GM12874 (cell line): ENCODE measurements at regions not wholly inside any gene's neighbourhood (a gene's known extent, or its start where the extent isn't known, plus 50 kb on each side); places are given as distances from the start of the nearest gene placed in this dataset.

Source experiments
- TF ChIP-seq, protein P1 (sequence below): IDR thresholded peaks from 2 replicates; pipeline ENCODE4 v1.5.1; 2011; ENCODE audit warnings: low read depth, mild to moderate bottlenecking, control low read depth, low read length, moderate library complexity; ENCODE audit not compliant: insufficient read depth

DNA sequence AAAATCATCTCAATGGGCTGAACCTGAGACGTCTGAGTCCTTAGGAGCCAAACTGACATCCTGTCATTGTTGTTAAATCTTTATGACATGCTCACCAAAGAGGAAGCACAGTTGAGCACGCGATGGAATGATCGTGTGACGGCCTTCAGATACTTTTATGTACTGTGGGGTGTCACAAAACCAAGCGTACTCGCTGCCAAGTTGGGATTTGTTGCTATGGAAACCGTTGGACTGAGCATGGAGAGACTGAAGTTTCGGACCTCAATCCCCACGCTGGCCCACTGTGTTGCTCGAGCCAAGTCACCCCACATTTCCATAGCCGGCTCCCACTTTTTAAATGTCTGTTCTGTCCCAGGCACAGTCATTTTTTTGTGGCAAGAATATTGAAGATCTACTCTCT, 222.8 kb upstream of the SDK2 start:
- TF ChIP-seq, protein P1, sequence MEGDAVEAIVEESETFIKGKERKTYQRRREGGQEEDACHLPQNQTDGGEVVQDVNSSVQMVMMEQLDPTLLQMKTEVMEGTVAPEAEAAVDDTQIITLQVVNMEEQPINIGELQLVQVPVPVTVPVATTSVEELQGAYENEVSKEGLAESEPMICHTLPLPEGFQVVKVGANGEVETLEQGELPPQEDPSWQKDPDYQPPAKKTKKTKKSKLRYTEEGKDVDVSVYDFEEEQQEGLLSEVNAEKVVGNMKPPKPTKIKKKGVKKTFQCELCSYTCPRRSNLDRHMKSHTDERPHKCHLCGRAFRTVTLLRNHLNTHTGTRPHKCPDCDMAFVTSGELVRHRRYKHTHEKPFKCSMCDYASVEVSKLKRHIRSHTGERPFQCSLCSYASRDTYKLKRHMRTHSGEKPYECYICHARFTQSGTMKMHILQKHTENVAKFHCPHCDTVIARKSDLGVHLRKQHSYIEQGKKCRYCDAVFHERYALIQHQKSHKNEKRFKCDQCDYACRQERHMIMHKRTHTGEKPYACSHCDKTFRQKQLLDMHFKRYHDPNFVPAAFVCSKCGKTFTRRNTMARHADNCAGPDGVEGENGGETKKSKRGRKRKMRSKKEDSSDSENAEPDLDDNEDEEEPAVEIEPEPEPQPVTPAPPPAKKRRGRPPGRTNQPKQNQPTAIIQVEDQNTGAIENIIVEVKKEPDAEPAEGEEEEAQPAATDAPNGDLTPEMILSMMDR = no peak

DNA sequence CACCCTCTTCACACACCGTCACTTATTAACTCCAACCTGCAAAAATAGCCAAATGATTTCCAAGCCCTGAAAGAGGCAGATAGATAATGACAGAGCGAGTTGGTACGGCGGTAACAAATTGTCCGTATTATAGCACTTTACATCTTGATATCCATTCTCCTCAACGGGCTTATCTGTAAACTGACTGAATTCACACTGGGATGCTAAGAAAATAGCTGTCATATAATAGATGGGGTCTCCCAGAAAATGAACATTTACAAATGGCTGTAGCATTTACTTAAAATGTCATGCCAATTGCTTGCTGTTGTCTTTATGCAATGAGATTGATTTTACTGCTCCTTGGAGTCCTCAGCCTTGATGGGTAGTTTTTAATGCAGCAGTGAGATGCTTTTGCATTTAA, 225.8 kb upstream of the SDK2 start:
- TF ChIP-seq, protein P1 = no peak

DNA sequence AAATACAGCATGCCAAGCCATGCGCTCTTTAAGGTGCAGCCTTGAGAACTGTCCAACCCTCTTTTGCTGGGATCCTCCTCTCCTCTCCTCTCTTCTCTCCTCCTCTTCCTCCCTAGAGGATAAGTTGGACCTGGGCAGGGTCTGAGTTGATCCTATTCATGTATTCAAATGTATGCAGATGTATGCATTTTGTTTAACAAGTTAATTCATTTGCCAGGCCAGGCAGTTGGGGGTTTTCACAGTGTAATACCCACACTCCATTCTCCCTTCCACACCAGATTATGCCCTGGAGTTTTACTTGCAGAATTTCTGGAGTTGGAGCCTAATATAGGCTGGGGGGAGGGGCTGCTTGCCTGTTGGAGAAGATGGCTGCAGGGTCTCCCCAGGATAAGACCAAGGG, 226.2 kb upstream of the SDK2 start:
- TF ChIP-seq, protein P1 = no peak

DNA sequence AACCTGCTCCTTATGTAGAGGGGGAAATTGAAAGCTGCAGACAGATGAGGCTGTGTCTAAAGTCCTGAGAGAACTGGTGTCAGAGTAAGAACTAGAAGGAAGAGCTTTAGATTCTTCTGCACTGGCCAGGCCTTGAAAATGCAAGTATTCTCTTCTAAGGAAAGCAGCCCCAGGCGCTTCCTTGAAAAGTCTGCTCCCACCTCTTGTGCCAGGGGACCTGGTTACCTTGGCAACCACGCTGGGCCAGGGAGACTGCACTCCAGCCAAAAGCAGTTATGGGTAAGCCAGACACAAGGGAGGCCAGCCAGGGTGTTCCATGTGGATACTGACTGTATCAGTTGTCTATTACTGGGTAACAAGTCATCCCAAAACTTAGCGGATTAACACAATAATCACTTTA, 228.6 kb upstream of the SDK2 start:
- TF ChIP-seq, protein P1 = no peak

DNA sequence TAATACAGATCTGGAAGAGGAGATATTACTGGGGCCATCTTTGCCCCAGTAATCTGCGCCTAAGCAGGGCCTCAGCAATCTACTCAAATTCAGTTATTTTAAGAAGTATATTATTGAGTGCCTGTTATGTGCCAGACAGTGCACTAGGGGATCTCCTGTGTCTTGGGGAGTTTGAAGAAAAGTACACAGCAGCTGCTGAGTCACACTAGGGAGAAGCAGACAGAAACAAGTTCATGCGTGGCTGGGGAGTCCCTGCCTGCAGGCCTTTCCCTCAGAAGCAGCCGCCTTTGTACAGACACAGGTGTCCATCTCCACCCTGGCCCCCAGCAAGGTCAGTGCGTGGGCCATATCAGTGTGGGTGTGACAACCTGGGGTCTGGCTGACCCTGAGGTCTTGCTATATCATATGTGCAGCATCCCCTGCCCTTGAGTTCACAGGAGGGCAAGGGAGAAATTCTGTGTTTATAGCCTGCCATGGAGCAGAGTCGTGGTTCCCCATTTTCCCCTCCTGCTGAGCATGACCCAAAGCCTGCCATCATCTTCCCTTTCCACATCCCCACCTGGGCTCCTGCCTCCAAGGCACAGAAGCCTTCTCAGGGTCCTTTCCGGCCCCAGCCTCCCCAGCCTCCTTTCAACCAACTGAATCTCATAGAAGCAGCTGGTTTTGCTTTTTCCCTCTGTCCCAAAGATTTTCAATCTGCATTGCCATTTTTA, 229.9 kb upstream of the SDK2 start:
- TF ChIP-seq, protein P1 = no peak

DNA sequence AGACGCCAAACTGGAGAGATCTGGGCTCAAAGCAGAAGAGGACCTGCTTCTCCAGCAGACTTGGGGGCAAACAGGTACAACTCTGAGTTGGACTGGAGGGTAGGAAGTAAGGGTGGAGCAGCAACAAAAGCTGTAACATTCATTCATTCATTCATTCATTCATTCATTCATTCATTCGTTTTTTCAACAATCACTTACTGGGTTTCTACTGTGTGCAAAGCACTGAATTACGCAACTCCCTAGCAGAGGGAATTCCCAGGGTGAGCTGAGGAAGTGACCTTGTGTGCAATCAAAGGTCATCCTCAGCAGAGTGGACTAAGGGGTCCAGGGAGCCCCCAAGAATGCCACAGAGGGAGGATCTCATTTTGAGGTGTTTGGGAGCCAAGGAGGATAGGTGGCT, 231.1 kb upstream of the SDK2 start:
- TF ChIP-seq, protein P1 = no peak

DNA sequence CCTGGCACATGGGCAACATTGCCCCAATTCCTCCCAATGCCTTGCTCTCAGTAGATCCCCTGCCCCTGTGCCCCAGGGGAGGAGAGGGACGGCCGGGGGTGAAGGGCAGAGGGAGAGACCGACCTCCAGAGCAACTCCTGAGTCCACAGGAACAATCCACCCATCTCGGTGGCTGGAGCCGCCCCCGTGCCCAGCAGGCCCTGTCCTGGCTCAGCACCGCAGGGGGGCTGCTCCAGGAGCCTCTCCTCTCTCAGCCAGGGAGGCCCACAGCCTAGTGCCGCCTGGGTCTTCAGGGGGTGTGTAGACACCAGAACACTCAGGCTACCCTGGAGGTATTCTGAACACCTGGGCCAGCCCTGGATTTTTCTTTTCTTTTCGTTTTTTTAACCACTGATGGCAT, 233.7 kb upstream of the SDK2 start:
- TF ChIP-seq, protein P1 = no peak

DNA sequence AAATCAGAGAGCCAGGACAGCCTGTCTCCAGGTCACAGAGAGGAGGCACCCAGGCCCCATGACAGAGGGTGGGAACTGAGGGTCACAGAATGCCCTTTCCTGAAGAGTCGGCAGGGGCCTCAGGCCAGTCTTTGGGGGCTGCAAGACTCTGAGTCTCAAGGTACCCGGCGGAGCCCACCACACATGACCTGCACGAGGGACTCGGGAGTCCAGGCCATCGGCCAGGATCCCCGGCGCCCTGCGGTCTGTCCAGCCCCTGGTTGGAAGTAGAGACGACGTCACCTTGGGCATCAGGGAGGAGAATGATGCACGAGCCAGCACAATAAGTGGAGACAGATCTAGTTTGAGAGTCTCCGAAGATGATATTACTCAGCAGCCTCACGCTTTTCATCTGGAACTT, 234.7 kb upstream of the SDK2 start:
- TF ChIP-seq, protein P1 = no peak
